GM23338 (cell line): ENCODE measurements at regions not wholly inside any gene's neighbourhood (a gene's known extent, or its start where the extent isn't known, plus 50 kb on each side); places are given as distances from the start of the nearest gene placed in this dataset.

Experiments used
- CREB1 ChIP-seq: fragments of 250-450 bp; sonication (Bioruptor Pico); IDR thresholded peaks from 2 replicates; pipeline ENCODE4 v1.5.0; 2020; ENCODE audit warnings: low read depth, mild to moderate bottlenecking, moderate library complexity
- CTCF ChIP-seq, 2 experiments: fragments of 200-600 bp in 1 of 2; sonication (generic) in 1 of 2; conservative IDR thresholded peaks; 2 replicates each; pipeline versions ENCODE4 v1.5.1 to v1.6.1; 2016 to 2017; ENCODE audit warnings: antibody characterized with exemption in 2 of 2, low read depth in 2 of 2, mild to moderate bottlenecking in 2 of 2, moderate library complexity in 1 of 2
- ETS1 ChIP-seq: IDR thresholded peaks from 2 replicates; pipeline ENCODE4 v1.6.1; 2016; ENCODE audit warnings: antibody characterized with exemption
- EZH2 ChIP-seq: fragments of 200-600 bp; sonication (generic); IDR thresholded peaks from one replicate; pipeline ENCODE4 v1.8.0; 2017; ENCODE audit warnings: antibody characterized with exemption, mild to moderate bottlenecking, low read depth; ENCODE audit not compliant: unreplicated experiment
- EZH2phosphoT487 ChIP-seq: fragments of 200-600 bp; sonication (generic); IDR thresholded peaks from one replicate; pipeline ENCODE4 v1.8.1; 2018; ENCODE audit warnings: antibody characterized with exemption; ENCODE audit not compliant: unreplicated experiment
- POLR2AphosphoS5 ChIP-seq: IDR thresholded peaks from 2 replicates; pipeline ENCODE4 v1.6.1; 2016; ENCODE audit warnings: antibody characterized with exemption, low read depth
- REST ChIP-seq: IDR thresholded peaks from one replicate; pipeline ENCODE4 v1.6.1; 2018; ENCODE audit warnings: antibody characterized with exemption; ENCODE audit not compliant: unreplicated experiment
- ZNF114 ChIP-seq: fragments of 250-450 bp; sonication (Bioruptor Pico); IDR thresholded peaks from 2 replicates; pipeline ENCODE4 v1.5.0; 2020; ENCODE audit warnings: mild to moderate bottlenecking, moderate library complexity
- ZNF331 ChIP-seq: fragments of 250-450 bp; sonication (Bioruptor Pico); IDR thresholded peaks from 2 replicates; pipeline ENCODE4 v1.5.0; 2020; ENCODE audit warnings: low read depth, mild to moderate bottlenecking, moderate library complexity

- TF ChIP-seq CTCF (conservative IDR thresholded peaks at IDR 0.05; ENCODE audit: low read depth in 2 of 2): peak; percentile 32 to 57; a peak in 3 of 4 replicates
- TF ChIP-seq EZH2: no peak
- no peak for TF ChIP-seq ZNF331 (CRISPR knock-in tag)
- no peak for TF ChIP-seq EZH2phosphoT487
- TF ChIP-seq REST: no peak
- no peak for TF ChIP-seq ZNF114 (CRISPR knock-in tag)
- TF ChIP-seq POLR2AphosphoS5: no peak
- TF ChIP-seq CREB1 (CRISPR knock-in tag): no peak
- TF ChIP-seq ETS1: no peak
These were observed 460.7 kb downstream of the NOVA1 start for GRCh38 chr14:26137161-26137560.
